DND-41 (cell line): ENCODE measurements at regions not wholly inside any gene's neighbourhood (a gene's known extent, or its start where the extent isn't known, plus 50 kb on each side); places are given as distances from the start of the nearest gene placed in this dataset.
"Not testable (repeated sequence)": the region's sequence is repeated elsewhere in the genome, so short reads cannot be mapped to it uniquely, and the experiment has no call there.

Experiments used
- ATAC-seq: fragments of 200-7000 bp; cut with Tn5 transposase; 3 replicates; pipeline ENCODE4 v1.9.1; 2021; ENCODE audit warnings: low read depth; ENCODE audit not compliant: insufficient read depth
- DNase-seq: peaks from one replicate; pipeline ENCODE4 v3.0.0-alpha.2; 2020
- H2AFZ ChIP-seq: 2 replicates; pipeline ENCODE4 v1.6.0; 2012; ENCODE audit warnings: low read depth, low read length
- H3K27ac ChIP-seq: 2 replicates; pipeline ENCODE4 v1.5.1; 2012; ENCODE audit warnings: low read length, inconsistent platforms
- H3K27me3 ChIP-seq: fragments of 200-600 bp; sonication (generic); 2 replicates; pipeline ENCODE4 v1.6.0; 2012; ENCODE audit warnings: low read length, mild to moderate bottlenecking, inconsistent platforms; ENCODE audit not compliant: insufficient read depth, poor library complexity
- H3K36me3 ChIP-seq: 2 replicates; pipeline ENCODE4 v1.5.1; 2012; ENCODE audit warnings: low read length, inconsistent platforms; ENCODE audit not compliant: insufficient read depth
- H3K4me1 ChIP-seq: 2 replicates; pipeline ENCODE4 v1.5.1; 2012; ENCODE audit warnings: mild to moderate bottlenecking, low read length; ENCODE audit not compliant: insufficient read depth
- H3K4me2 ChIP-seq: 2 replicates; pipeline ENCODE4 v1.6.0; 2012; ENCODE audit warnings: mild to moderate bottlenecking, moderate library complexity, low read length, inconsistent platforms; ENCODE audit not compliant: insufficient read depth
- H3K4me3 ChIP-seq, 2 experiments: fragments of 200-600 bp in 1 of 2; shearing (Covaris generic) in 1 of 2; 2 replicates each; pipeline ENCODE4 v1.5.1; 2012 to 2016; ENCODE audit warnings: inconsistent platforms in 2 of 2, low read length in 2 of 2, mild to moderate bottlenecking in 2 of 2, low read depth in 1 of 2, moderate library complexity in 1 of 2
- H3K79me2 ChIP-seq: 2 replicates; pipeline ENCODE4 v1.6.0; 2012; ENCODE audit warnings: low read length, inconsistent platforms; ENCODE audit not compliant: insufficient read depth
- H3K9ac ChIP-seq: 2 replicates; pipeline ENCODE4 v1.6.0; 2012; ENCODE audit warnings: low read depth, mild to moderate bottlenecking, inconsistent platforms, low read length, moderate library complexity
- H3K9me3 ChIP-seq: 2 replicates; pipeline ENCODE4 v1.5.1; 2012; ENCODE audit warnings: low read length, moderate library complexity, mild to moderate bottlenecking, inconsistent platforms; ENCODE audit not compliant: insufficient read depth, severe bottlenecking
- H4K20me1 ChIP-seq: 2 replicates; pipeline ENCODE4 v1.6.0; 2012; ENCODE audit warnings: low read length; ENCODE audit not compliant: insufficient read depth
- EZH2 ChIP-seq: IDR thresholded peaks from 3 replicates; pipeline ENCODE4 v1.6.1; 2012; ENCODE audit warnings: borderline replicate concordance, low read depth, mild to moderate bottlenecking, moderate library complexity, low read length, inconsistent platforms; ENCODE audit not compliant: severe bottlenecking
- TF ChIP-seq, protein P1 (sequence below): IDR thresholded peaks from 2 replicates; pipeline ENCODE4 v1.5.1; 2012; ENCODE audit warnings: borderline replicate concordance, low read length, moderate library complexity, mild to moderate bottlenecking; ENCODE audit not compliant: poor library complexity, severe bottlenecking; ENCODE audit errors: extremely low read depth

DNA sequence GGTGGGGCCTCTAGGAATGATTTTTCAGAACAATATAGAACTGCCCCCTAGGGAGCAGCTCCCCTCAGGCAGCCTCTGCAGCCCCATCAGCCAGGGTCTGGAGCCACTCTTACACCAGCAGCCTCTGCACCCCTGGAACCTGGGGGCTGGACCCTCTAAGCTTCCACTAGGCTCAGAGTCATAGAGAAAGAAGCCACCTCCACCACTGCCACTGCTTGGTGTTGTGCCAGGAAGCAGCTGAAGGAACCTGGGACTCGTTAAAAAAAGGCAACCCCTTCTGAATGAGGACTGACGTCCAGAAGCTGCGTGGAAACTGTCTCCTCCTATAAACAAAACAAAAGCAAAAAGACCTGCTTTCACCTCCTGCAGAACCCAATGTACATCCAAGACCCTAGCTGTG is 98.1 kb upstream of the HS6ST1 start:
- TF ChIP-seq, protein P1, sequence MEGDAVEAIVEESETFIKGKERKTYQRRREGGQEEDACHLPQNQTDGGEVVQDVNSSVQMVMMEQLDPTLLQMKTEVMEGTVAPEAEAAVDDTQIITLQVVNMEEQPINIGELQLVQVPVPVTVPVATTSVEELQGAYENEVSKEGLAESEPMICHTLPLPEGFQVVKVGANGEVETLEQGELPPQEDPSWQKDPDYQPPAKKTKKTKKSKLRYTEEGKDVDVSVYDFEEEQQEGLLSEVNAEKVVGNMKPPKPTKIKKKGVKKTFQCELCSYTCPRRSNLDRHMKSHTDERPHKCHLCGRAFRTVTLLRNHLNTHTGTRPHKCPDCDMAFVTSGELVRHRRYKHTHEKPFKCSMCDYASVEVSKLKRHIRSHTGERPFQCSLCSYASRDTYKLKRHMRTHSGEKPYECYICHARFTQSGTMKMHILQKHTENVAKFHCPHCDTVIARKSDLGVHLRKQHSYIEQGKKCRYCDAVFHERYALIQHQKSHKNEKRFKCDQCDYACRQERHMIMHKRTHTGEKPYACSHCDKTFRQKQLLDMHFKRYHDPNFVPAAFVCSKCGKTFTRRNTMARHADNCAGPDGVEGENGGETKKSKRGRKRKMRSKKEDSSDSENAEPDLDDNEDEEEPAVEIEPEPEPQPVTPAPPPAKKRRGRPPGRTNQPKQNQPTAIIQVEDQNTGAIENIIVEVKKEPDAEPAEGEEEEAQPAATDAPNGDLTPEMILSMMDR, result no peak
- no peak for TF ChIP-seq EZH2
- Histone ChIP-seq H3K9ac (peak overlapping the region; percentile 8; the same call in 1 of the 2 replicates), H3K27me3 (no peaks in the 10 kb centered on the region), H2AFZ (no peak overlapping the region), H3K79me2 (no peaks in the 10 kb centered on the region), H3K36me3 (no peaks in the 10 kb centered on the region), H3K4me2 (no peak overlapping the region), H3K9me3 (no peaks in the 10 kb centered on the region), H3K4me3 (no peak overlapping the region), H4K20me1 (no peaks in the 10 kb centered on the region), H3K4me1 (peaks cover 61% of the 10 kb centered on the region), H3K27ac (peak overlapping the region; percentile 88)
- ATAC-seq (no peak), DNase-seq (peak; percentile 32)

DNA sequence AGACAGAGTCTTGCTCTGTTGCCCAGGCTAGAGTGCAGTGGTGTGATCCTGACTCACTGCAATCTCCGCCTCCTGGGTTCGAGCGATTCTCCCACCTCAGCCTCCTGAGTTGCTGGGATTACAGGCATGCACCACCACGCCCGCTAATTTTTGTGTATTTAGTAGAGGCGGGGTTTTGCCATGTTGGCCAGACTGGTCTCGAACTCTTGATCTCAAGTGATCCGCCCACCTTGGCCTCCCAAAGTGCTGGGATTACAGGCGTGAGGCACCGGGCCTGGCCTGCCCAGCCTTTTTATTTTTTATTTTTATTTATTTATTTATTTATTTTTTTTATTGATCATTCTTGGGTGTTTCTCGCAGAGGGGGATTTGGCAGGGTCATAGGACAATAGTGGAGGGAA is 98.6 kb upstream of the HS6ST1 start:
- not testable (repeated sequence) for H3K4me2 ChIP-seq, ATAC-seq, H3K9me3 ChIP-seq, H4K20me1 ChIP-seq, H3K27me3 ChIP-seq, H2AFZ ChIP-seq, H3K9ac ChIP-seq, H3K4me3 ChIP-seq, H3K36me3 ChIP-seq, H3K79me2 ChIP-seq
- DNase-seq, result peak; percentile 7
- Histone ChIP-seq H3K27ac (peak overlapping the region; percentile 88), H3K4me1 (peaks cover 56% of the 10 kb centered on the region)

DNA sequence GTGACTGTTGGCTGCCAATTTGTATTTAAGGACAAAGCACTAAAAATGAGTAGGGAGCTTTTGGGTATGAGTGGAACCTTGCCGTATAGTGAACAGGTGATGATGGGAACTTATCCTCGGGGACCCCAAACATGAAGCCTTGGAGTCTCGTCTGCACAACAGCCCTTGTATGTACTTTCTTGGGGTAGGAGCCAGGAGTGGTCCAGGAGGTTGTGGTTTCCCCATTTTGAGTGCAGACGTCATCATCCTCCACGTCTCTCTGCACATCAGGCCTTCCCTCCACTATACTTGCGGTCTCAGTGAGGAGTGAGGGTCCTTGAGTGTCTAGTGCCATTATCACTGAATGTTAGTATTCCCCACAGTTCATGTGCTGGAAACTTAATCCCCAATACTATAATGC is 101.5 kb upstream of the HS6ST1 start:
- Histone ChIP-seq H3K36me3 (no peaks in the 10 kb centered on the region), H4K20me1 (no peaks in the 10 kb centered on the region), H2AFZ (no peak overlapping the region), H3K27ac (no peak overlapping the region), H3K9ac (no peak overlapping the region), H3K9me3 (no peaks in the 10 kb centered on the region), H3K4me2 (no peak overlapping the region), H3K79me2 (no peaks in the 10 kb centered on the region), H3K27me3 (no peaks in the 10 kb centered on the region), H3K4me3 (no peak overlapping the region), H3K4me1 (peaks cover 42% of the 10 kb centered on the region)
- no peak for TF ChIP-seq EZH2
- TF ChIP-seq, protein P1, result no peak
- DNase-seq (peak; percentile 4), ATAC-seq (no peak)

DNA sequence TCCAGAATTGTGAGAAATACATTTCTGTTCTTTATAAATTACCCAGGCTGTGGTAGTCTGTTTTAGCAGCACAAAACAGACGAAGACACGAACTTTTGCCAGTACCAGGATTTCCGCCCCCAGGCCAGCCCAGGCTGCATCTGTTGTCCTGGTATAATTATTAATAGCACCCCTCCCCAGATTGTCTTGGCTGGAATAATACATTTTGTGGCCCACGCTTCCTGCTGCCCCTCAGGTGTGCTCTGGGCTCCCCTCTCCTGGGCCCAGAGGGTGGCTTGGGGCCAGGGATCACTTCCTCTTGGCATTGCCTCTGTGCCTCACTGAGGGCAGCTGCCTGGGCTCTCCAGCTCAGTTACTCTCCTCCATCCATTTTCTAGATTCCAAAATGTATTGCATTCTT is 102.1 kb upstream of the HS6ST1 start:
- H4K20me1 ChIP-seq, result no peaks in the 10 kb centered on the region
- no peak overlapping the region for H3K27ac ChIP-seq
- no peak overlapping the region for H3K9ac ChIP-seq
- H3K4me1 ChIP-seq, result peaks cover 36% of the 10 kb centered on the region
- TF ChIP-seq EZH2, result no peak
- TF ChIP-seq, protein P1, result no peak
- H3K4me2 ChIP-seq, result no peak overlapping the region
- ATAC-seq, result no peak
- no peaks in the 10 kb centered on the region for H3K79me2 ChIP-seq
- no peaks in the 10 kb centered on the region for H3K36me3 ChIP-seq
- no peaks in the 10 kb centered on the region for H3K9me3 ChIP-seq
- no peaks in the 10 kb centered on the region for H3K27me3 ChIP-seq
- DNase-seq, result peak; percentile 0
- H2AFZ ChIP-seq, result no peak overlapping the region
- H3K4me3 ChIP-seq, result no peak overlapping the region
